ENCODE measurements at regions not wholly inside any gene's neighbourhood (a gene's known extent, or its start where the extent isn't known, plus 50 kb on each side); places are given as distances from the start of the nearest gene placed in this dataset.

GRCh38 chr2:192593561-192593960 is 398.8 kb upstream of the TMEFF2 start:
- Histone ChIP-seq H3F3A (ENCODE audit: low read depth) (no peaks in the 10 kb centered on the region), H3K27me3 (ENCODE audit: insufficient read depth, low read length, poor library complexity, severe bottlenecking) (no peaks in the 10 kb centered on the region), H3K4me1 (ENCODE audit: insufficient read depth, low read length, poor library complexity, severe bottlenecking) (no peaks in the 10 kb centered on the region), H3K9me3 (ENCODE audit: insufficient read depth, low read depth, low read length) (no peaks in the 10 kb centered on the region), H3K79me2 (ENCODE audit: insufficient read depth, low read length) (no peaks in the 10 kb centered on the region), H4K20me1 (ENCODE audit: insufficient read depth, low read length, poor library complexity, severe bottlenecking) (no peaks in the 10 kb centered on the region), H3K36me3 (ENCODE audit: insufficient read depth, low read length) (no peaks in the 10 kb centered on the region), H3K4me2 (ENCODE audit: low read depth, low read length, poor library complexity, severe bottlenecking) (no peak overlapping the region), H2AFZ (ENCODE audit: low read length) (no peak overlapping the region), H3K4me3 (ENCODE audit: low read length, poor library complexity, severe bottlenecking) (no peak overlapping the region), H3K9ac (ENCODE audit: low read depth, low read length, poor library complexity, severe bottlenecking) (no peak overlapping the region), H3K9me2 (replicated peaks; ENCODE audit: low read depth, low read length) (no peaks in the 10 kb centered on the region)
- TF ChIP-seq, protein P1, sequence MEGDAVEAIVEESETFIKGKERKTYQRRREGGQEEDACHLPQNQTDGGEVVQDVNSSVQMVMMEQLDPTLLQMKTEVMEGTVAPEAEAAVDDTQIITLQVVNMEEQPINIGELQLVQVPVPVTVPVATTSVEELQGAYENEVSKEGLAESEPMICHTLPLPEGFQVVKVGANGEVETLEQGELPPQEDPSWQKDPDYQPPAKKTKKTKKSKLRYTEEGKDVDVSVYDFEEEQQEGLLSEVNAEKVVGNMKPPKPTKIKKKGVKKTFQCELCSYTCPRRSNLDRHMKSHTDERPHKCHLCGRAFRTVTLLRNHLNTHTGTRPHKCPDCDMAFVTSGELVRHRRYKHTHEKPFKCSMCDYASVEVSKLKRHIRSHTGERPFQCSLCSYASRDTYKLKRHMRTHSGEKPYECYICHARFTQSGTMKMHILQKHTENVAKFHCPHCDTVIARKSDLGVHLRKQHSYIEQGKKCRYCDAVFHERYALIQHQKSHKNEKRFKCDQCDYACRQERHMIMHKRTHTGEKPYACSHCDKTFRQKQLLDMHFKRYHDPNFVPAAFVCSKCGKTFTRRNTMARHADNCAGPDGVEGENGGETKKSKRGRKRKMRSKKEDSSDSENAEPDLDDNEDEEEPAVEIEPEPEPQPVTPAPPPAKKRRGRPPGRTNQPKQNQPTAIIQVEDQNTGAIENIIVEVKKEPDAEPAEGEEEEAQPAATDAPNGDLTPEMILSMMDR (conservative IDR thresholded peaks at IDR 0.05; ENCODE audit: low read length) = no peak
- TF ChIP-seq EZH2phosphoT487 (IDR thresholded peaks at IDR 0.05; ENCODE audit: borderline replicate concordance) = no peak

- Histone ChIP-seq H3K36me3 (ENCODE audit: insufficient read depth, low read length) (no peaks in the 10 kb centered on the region), H4K20me1 (ENCODE audit: insufficient read depth, low read length, poor library complexity, severe bottlenecking) (no peaks in the 10 kb centered on the region), H3K27me3 (ENCODE audit: insufficient read depth, low read length, poor library complexity, severe bottlenecking) (no peaks in the 10 kb centered on the region), H3K9me3 (ENCODE audit: insufficient read depth, low read depth, low read length) (no peaks in the 10 kb centered on the region), H3K9ac (ENCODE audit: low read depth, low read length, poor library complexity, severe bottlenecking) (no peak overlapping the region), H3F3A (ENCODE audit: low read depth) (no peaks in the 10 kb centered on the region), H3K4me1 (ENCODE audit: insufficient read depth, low read length, poor library complexity, severe bottlenecking) (no peaks in the 10 kb centered on the region), H3K9me2 (replicated peaks; ENCODE audit: low read depth, low read length) (no peaks in the 10 kb centered on the region), H3K4me2 (ENCODE audit: low read depth, low read length, poor library complexity, severe bottlenecking) (no peak overlapping the region), H3K4me3 (ENCODE audit: low read length, poor library complexity, severe bottlenecking) (no peak overlapping the region), H3K79me2 (ENCODE audit: insufficient read depth, low read length) (no peaks in the 10 kb centered on the region), H2AFZ (ENCODE audit: low read length) (no peak overlapping the region)
- TF ChIP-seq, protein P1 (conservative IDR thresholded peaks at IDR 0.05; ENCODE audit: low read length) = no peak
- no peak for TF ChIP-seq EZH2phosphoT487 (IDR thresholded peaks at IDR 0.05; ENCODE audit: borderline replicate concordance)
These were observed 396.9 kb upstream of the TMEFF2 start for GRCh38 chr2:192591617-192592016.

- Histone ChIP-seq H3K9me2 (replicated peaks; ENCODE audit: low read depth, low read length) (no peaks in the 10 kb centered on the region), H2AFZ (ENCODE audit: low read length) (no peak overlapping the region), H3K27me3 (ENCODE audit: insufficient read depth, low read length, poor library complexity, severe bottlenecking) (no peaks in the 10 kb centered on the region), H3K36me3 (ENCODE audit: insufficient read depth, low read length) (no peaks in the 10 kb centered on the region), H3K9me3 (ENCODE audit: insufficient read depth, low read depth, low read length) (no peaks in the 10 kb centered on the region), H3K9ac (ENCODE audit: low read depth, low read length, poor library complexity, severe bottlenecking) (no peak overlapping the region), H3F3A (ENCODE audit: low read depth) (no peaks in the 10 kb centered on the region), H3K4me3 (ENCODE audit: low read length, poor library complexity, severe bottlenecking) (no peak overlapping the region), H4K20me1 (ENCODE audit: insufficient read depth, low read length, poor library complexity, severe bottlenecking) (no peaks in the 10 kb centered on the region), H3K4me1 (ENCODE audit: insufficient read depth, low read length, poor library complexity, severe bottlenecking) (no peaks in the 10 kb centered on the region), H3K4me2 (ENCODE audit: low read depth, low read length, poor library complexity, severe bottlenecking) (no peak overlapping the region), H3K79me2 (ENCODE audit: insufficient read depth, low read length) (no peaks in the 10 kb centered on the region)
- TF ChIP-seq EZH2phosphoT487 (IDR thresholded peaks at IDR 0.05; ENCODE audit: borderline replicate concordance) = no peak
- TF ChIP-seq, protein P1 (conservative IDR thresholded peaks at IDR 0.05; ENCODE audit: low read length) = no peak
These were observed 390.7 kb upstream of the TMEFF2 start for GRCh38 chr2:192585418-192585817.
